H1 (cell line): ENCODE measurements at regions not wholly inside any gene's neighbourhood (a gene's known extent, or its start where the extent isn't known, plus 50 kb on each side); places are given as distances from the start of the nearest gene placed in this dataset.

Source experiments
- CTCF ChIA-PET: fragments of 300-600 bp; sonication (Branson Sonifier 250); formaldehyde crosslinking; loops from one replicate; lab custom pipeline; 2021; ENCODE audit not compliant: partially characterized antibody; lab: Charles Lee
- POLR2A ChIA-PET: fragments of 300-600 bp; sonication (Branson Sonifier 250); formaldehyde crosslinking; loops from one replicate; lab custom pipeline; 2021; ENCODE audit warnings: inconsistent platforms; ENCODE audit not compliant: partially characterized antibody; lab: Charles Lee
- DNase-seq, 2 experiments: peaks; one replicate each; pipeline versions ENCODE4 v3.0.0 to v3.0.0-alpha.2; 2010 to 2022; ENCODE audit warnings: low spot score in 2 of 2, low read depth in 1 of 2, mixed read lengths in 1 of 2
- FAIRE-seq: peaks from 2 replicates; lab custom pipeline; 2011; peaks lifted over from hg19 to GRCh38; lab: Jason Lieb, UNC
- H2AFZ ChIP-seq: 2 replicates; pipeline ENCODE4 v1.8.1; 2012; ENCODE audit warnings: low read length, inconsistent platforms
- H2AK5ac ChIP-seq: 2 replicates; pipeline ENCODE4 v1.6.1; 2013; ENCODE audit warnings: low read depth, low read length
- H2BK120ac ChIP-seq: replicated peaks from 2 replicates; pipeline ENCODE3; 2013; ENCODE audit warnings: low read depth, low read length, inconsistent platforms
- H2BK12ac ChIP-seq: 2 replicates; pipeline ENCODE4 v1.6.1; 2013; ENCODE audit warnings: low read depth, low read length
- H2BK15ac ChIP-seq: 2 replicates; pipeline ENCODE4 v1.6.1; 2013; ENCODE audit warnings: low read length
- H2BK20ac ChIP-seq: 2 replicates; pipeline ENCODE4 v1.6.1; 2013; ENCODE audit warnings: low read length
- H2BK5ac ChIP-seq: 2 replicates; pipeline ENCODE4 v1.6.1; 2013; ENCODE audit warnings: low read depth, low read length
- H3K14ac ChIP-seq: 2 replicates; pipeline ENCODE4 v1.6.1; 2013; ENCODE audit warnings: inconsistent platforms; ENCODE audit not compliant: insufficient read length
- H3K18ac ChIP-seq: 2 replicates; pipeline ENCODE4 v1.6.1; 2013; ENCODE audit warnings: low read length; ENCODE audit errors: extremely low read depth
- H3K23ac ChIP-seq: 2 replicates; pipeline ENCODE4 v1.6.1; 2013; ENCODE audit warnings: inconsistent platforms; ENCODE audit not compliant: insufficient read length
- H3K23me2 ChIP-seq: 2 replicates; pipeline ENCODE4 v1.6.1; 2013; ENCODE audit warnings: low read depth, low read length
- H3K27ac ChIP-seq: 2 replicates; pipeline ENCODE4 v1.6.1; 2011; ENCODE audit warnings: low read depth, low read length, inconsistent platforms
- H3K27me3 ChIP-seq, 4 experiments: replicated peaks in 1 of 4; 1 replicate in 1 of 4; 2 replicates in 3 of 4; pipeline versions ENCODE4 v1.6.1 to v1.8.1; 2011 to 2013; ENCODE audit warnings: low read length in 3 of 4, mild to moderate bottlenecking in 3 of 4, inconsistent platforms in 2 of 4, mixed read lengths in 2 of 4, moderate library complexity in 1 of 4; ENCODE audit not compliant: control insufficient read depth in 3 of 4, insufficient read depth in 3 of 4; ENCODE audit errors: extremely low read depth in 1 of 4
- H3K36me3 ChIP-seq, 4 experiments: 2 replicates each; pipeline versions ENCODE4 v1.6.1 to v1.8.1; 2011 to 2013; ENCODE audit warnings: mild to moderate bottlenecking in 4 of 4, low read length in 3 of 4, moderate library complexity in 2 of 4, control low read depth in 1 of 4, inconsistent platforms in 1 of 4; ENCODE audit not compliant: insufficient read depth in 4 of 4, control insufficient read depth in 2 of 4
- H3K4ac ChIP-seq: replicated peaks from 2 replicates; pipeline ENCODE3; 2013; ENCODE audit warnings: low read length, low read depth, mixed read lengths, inconsistent platforms; ENCODE audit not compliant: insufficient read length
- H3K4me1 ChIP-seq, 4 experiments: replicated peaks in 1 of 4; 1 replicate in 1 of 4; 2 replicates in 3 of 4; pipeline versions ENCODE4 v1.6.1 to v1.8.1; 2011 to 2013; ENCODE audit warnings: low read length in 3 of 4, inconsistent platforms in 2 of 4, mixed read lengths in 1 of 4; ENCODE audit not compliant: insufficient read depth in 4 of 4, control insufficient read depth in 3 of 4
- H3K4me2 ChIP-seq, 2 experiments: 2 replicates each; pipeline versions ENCODE4 v1.6.1 to v1.8.1; 2011 to 2013; ENCODE audit warnings: low read depth in 2 of 2, low read length in 2 of 2, control low read depth in 1 of 2, inconsistent platforms in 1 of 2, mild to moderate bottlenecking in 1 of 2; ENCODE audit not compliant: insufficient read depth in 1 of 2
- H3K4me3 ChIP-seq, 4 experiments: fragments of 200-600, 300-600 bp in 1 of 4; sonication (generic), shearing (Covaris generic), sonication (Bioruptor Twin) in 1 of 4; 2 replicates each; pipeline versions ENCODE4 v1.5.1 to v1.8.1; 2011 to 2016; ENCODE audit warnings: low read length in 4 of 4, low read depth in 3 of 4, control low read depth in 2 of 4, inconsistent platforms in 2 of 4, mild to moderate bottlenecking in 2 of 4, mixed read lengths in 1 of 4, moderate library complexity in 1 of 4; ENCODE audit not compliant: insufficient read depth in 2 of 4; ENCODE audit errors: extremely low read depth in 1 of 4
- H3K56ac ChIP-seq: replicated peaks from 2 replicates; pipeline ENCODE3; 2013; ENCODE audit warnings: low read depth, mild to moderate bottlenecking, mixed read lengths, low read length, inconsistent platforms; ENCODE audit not compliant: insufficient read length
- H3K79me1 ChIP-seq: 2 replicates; pipeline ENCODE4 v1.6.1; 2013; ENCODE audit warnings: low read depth, low read length, control low read depth
- H3K79me2 ChIP-seq, 2 experiments: 2 replicates each; pipeline versions ENCODE4 v1.6.1 to v1.8.1; 2012 to 2013; ENCODE audit warnings: low read length in 2 of 2, mild to moderate bottlenecking in 2 of 2, inconsistent platforms in 1 of 2; ENCODE audit not compliant: insufficient read depth in 2 of 2, control insufficient read depth in 1 of 2
- H3K9ac ChIP-seq, 4 experiments: replicated peaks in 1 of 4; 1 replicate in 1 of 4; 2 replicates in 3 of 4; pipeline versions ENCODE4 v1.6.1 to v1.8.1; 2011 to 2013; ENCODE audit warnings: low read depth in 3 of 4, low read length in 3 of 4, control low read depth in 2 of 4, mild to moderate bottlenecking in 2 of 4, moderate library complexity in 2 of 4, inconsistent platforms in 1 of 4; ENCODE audit errors: extremely low read depth in 1 of 4
- H3K9me3 ChIP-seq, 2 experiments: 2 replicates each; pipeline versions ENCODE4 v1.6.1 to v1.8.1; 2012 to 2013; ENCODE audit warnings: mild to moderate bottlenecking in 2 of 2, moderate library complexity in 2 of 2, control low read depth in 1 of 2, inconsistent platforms in 1 of 2, low read depth in 1 of 2, low read length in 1 of 2, mixed read lengths in 1 of 2; ENCODE audit not compliant: insufficient read depth in 2 of 2
- H4K20me1 ChIP-seq, 2 experiments: replicated peaks in 1 of 2; 2 replicates each; pipeline versions ENCODE3 to v1.8.1; 2011 to 2013; ENCODE audit warnings: inconsistent platforms in 2 of 2, low read length in 2 of 2, mild to moderate bottlenecking in 1 of 2; ENCODE audit not compliant: insufficient read depth in 2 of 2, control insufficient read depth in 1 of 2
- H4K5ac ChIP-seq: 2 replicates; pipeline ENCODE4 v1.6.1; 2013; ENCODE audit warnings: low read length, low read depth, mixed read lengths, inconsistent platforms; ENCODE audit not compliant: insufficient read length
- H4K8ac ChIP-seq: 2 replicates; pipeline ENCODE4 v1.8.0; 2013; ENCODE audit warnings: mild to moderate bottlenecking, moderate library complexity, low read length, inconsistent platforms; ENCODE audit not compliant: insufficient read depth; ENCODE audit errors: extremely low read depth
- H4K91ac ChIP-seq: replicated peaks from 2 replicates; pipeline ENCODE3; 2013; ENCODE audit warnings: low read length, mixed read lengths, inconsistent platforms; ENCODE audit not compliant: insufficient read length
- ATF3 ChIP-seq: IDR thresholded peaks from 2 replicates; pipeline ENCODE4 v1.6.1; 2011; ENCODE audit warnings: low read depth, mild to moderate bottlenecking, low read length; ENCODE audit not compliant: insufficient read depth
- WGBS, 2 experiments: shearing (Covaris generic) in 1 of 2; methylation state at CpG; one replicate each; pipeline versions ENCODE4 v1.1.6 to v1.1.7; 2013 to 2015; ENCODE audit warnings: low lambda C conversion rate in 2 of 2, mixed read lengths in 2 of 2, inconsistent platforms in 1 of 2, low coverage in 1 of 2, missing lambda C conversion rate in 1 of 2; ENCODE audit not compliant: insufficient replicate concordance in 2 of 2, insufficient coverage in 1 of 2, insufficient read length in 1 of 2; ENCODE audit errors: extremely low coverage in 1 of 2, missing lambda C conversion rate in 1 of 2; 5-methylcytosine and 5-hydroxymethylcytosine counted together

GRCh38 chr7:12974451-12975166 is 287.2 kb downstream of the ARL4A start:
- no peak overlapping the region for H3K27ac ChIP-seq
- TF ChIP-seq ATF3 = no peak

More at GRCh38 chr7:12974451-12975166, 287.2 kb downstream of the ARL4A start:
- no peak for DNase-seq
- no peaks in the 10 kb centered on the region for H3K9me3 ChIP-seq
- WGBS, 2 experiments = 95% methylated on average over 5 of the region's 5 CpGs; no CpG with 5 or more reads in 1 of the 2 experiments
- H2BK15ac ChIP-seq = no peak overlapping the region
- no peak overlapping the region for H3K14ac ChIP-seq
- H3K9ac ChIP-seq = no peak overlapping the region
- no peak overlapping the region for H4K91ac ChIP-seq
- H3K4me2 ChIP-seq = no peak overlapping the region
- no peak overlapping the region for H3K23ac ChIP-seq
- ChIA-PET POLR2A (no interaction called here), CTCF (interaction anchor here (1.1 kb wide), 1 partner anchor 288 kb away, joined by 3 read pairs; no protein-coding TSS in a partner anchor)
- no peaks in the 10 kb centered on the region for H3K4me1 ChIP-seq
- H3K4me3 ChIP-seq = no peak overlapping the region
- H3K79me2 ChIP-seq = no peaks in the 10 kb centered on the region
- no peak overlapping the region for H3K56ac ChIP-seq
- no peaks in the 10 kb centered on the region for H3K79me1 ChIP-seq
- no peaks in the 10 kb centered on the region for H3K23me2 ChIP-seq
- no peak overlapping the region for H2BK12ac ChIP-seq
- H2AFZ ChIP-seq = no peak overlapping the region
- no peak overlapping the region for H3K18ac ChIP-seq
- H3K36me3 ChIP-seq = no peaks in the 10 kb centered on the region
- H4K8ac ChIP-seq = no peak overlapping the region
- H4K5ac ChIP-seq = no peak overlapping the region
- no peak overlapping the region for H2BK20ac ChIP-seq
- H4K20me1 ChIP-seq = no peaks in the 10 kb centered on the region
- H2BK120ac ChIP-seq = no peak overlapping the region
- FAIRE-seq = no peak
- H2AK5ac ChIP-seq = no peak overlapping the region
- no peak overlapping the region for H2BK5ac ChIP-seq
- H3K27me3 ChIP-seq = no peaks in the 10 kb centered on the region
- no peak overlapping the region for H3K4ac ChIP-seq
